ENCODE measurements at regions not wholly inside any gene's neighbourhood (a gene's known extent, or its start where the extent isn't known, plus 50 kb on each side); places are given as distances from the start of the nearest gene placed in this dataset.
"Not testable (repeated sequence)": the region's sequence is repeated elsewhere in the genome, so short reads cannot be mapped to it uniquely, and the experiment has no call there.

GRCh38 chr15:84393386-84393936 lies 157.9 kb downstream of the GOLGA6L4 start:
- TF ChIP-seq CTCF (conservative IDR thresholded peaks at IDR 0.05; ENCODE audit: low read depth, low read length); RAD21 (IDR thresholded peaks at IDR 0.05; ENCODE audit: low read length); RFX5 (IDR thresholded peaks at IDR 0.05; ENCODE audit: low read depth, low read length); ELK1 (IDR thresholded peaks at IDR 0.05; ENCODE audit: borderline replicate concordance, low read depth, low read length): not testable (repeated sequence)

Measured in IMR-90 (cell line).